Adrenal gland (tissue), 5 donors: ENCODE measurements at regions not wholly inside any gene's neighbourhood (a gene's known extent, or its start where the extent isn't known, plus 50 kb on each side); places are given as distances from the start of the nearest gene placed in this dataset.

ENCODE experiments used
- POLR2A ChIP-seq, 2 donors: fragments of 450-650 bp; IDR thresholded peaks; one replicate each; pipeline ENCODE4 v1.6.1; 2017; ENCODE audit warnings: antibody characterized with exemption in 2 of 2, mild to moderate bottlenecking in 2 of 2, moderate library complexity in 1 of 2
- TF ChIP-seq, protein P1 (sequence below), 6 experiments: fragments of 450-650 bp in 4 of 6; fragments of 200-600 bp in 2 of 6; sonication (generic) in 1 of 6; IDR thresholded peaks; 1 replicate in 5 of 6; 2 replicates in 1 of 6; pipeline versions ENCODE4 v1.5.1 to v1.8.0; 2016 to 2021; ENCODE audit warnings: antibody characterized with exemption in 6 of 6, mild to moderate bottlenecking in 2 of 6, moderate library complexity in 1 of 6
- donor health status: DM: no; HTN: no; CAD: no.

DNA sequence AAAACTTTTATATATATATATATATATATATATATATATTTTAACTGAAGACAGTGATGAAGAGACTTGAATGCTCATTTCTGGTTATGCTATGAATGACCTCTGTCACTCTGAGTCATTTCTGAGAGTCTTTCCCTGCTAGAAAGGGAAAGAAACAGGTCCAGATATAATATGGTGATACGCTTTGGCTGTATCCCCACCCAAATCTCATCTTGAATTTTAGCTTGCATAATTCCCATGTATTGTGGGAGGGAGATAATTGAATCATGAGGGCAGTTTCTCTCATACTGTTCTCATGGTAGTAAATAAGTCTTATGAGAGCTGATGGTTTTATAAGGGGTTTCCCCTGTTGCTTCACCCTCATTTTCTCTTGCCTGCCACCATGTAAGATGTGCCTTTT is 254.1 kb upstream of the IGFBP7 start:
- TF ChIP-seq, protein P1, sequence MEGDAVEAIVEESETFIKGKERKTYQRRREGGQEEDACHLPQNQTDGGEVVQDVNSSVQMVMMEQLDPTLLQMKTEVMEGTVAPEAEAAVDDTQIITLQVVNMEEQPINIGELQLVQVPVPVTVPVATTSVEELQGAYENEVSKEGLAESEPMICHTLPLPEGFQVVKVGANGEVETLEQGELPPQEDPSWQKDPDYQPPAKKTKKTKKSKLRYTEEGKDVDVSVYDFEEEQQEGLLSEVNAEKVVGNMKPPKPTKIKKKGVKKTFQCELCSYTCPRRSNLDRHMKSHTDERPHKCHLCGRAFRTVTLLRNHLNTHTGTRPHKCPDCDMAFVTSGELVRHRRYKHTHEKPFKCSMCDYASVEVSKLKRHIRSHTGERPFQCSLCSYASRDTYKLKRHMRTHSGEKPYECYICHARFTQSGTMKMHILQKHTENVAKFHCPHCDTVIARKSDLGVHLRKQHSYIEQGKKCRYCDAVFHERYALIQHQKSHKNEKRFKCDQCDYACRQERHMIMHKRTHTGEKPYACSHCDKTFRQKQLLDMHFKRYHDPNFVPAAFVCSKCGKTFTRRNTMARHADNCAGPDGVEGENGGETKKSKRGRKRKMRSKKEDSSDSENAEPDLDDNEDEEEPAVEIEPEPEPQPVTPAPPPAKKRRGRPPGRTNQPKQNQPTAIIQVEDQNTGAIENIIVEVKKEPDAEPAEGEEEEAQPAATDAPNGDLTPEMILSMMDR (IDR thresholded peaks at IDR 0.05) = no peak
- TF ChIP-seq POLR2A (IDR thresholded peaks at IDR 0.05) = no peak
